ENCODE measurements at regions not wholly inside any gene's neighbourhood (a gene's known extent, or its start where the extent isn't known, plus 50 kb on each side); places are given as distances from the start of the nearest gene placed in this dataset.

DNA sequence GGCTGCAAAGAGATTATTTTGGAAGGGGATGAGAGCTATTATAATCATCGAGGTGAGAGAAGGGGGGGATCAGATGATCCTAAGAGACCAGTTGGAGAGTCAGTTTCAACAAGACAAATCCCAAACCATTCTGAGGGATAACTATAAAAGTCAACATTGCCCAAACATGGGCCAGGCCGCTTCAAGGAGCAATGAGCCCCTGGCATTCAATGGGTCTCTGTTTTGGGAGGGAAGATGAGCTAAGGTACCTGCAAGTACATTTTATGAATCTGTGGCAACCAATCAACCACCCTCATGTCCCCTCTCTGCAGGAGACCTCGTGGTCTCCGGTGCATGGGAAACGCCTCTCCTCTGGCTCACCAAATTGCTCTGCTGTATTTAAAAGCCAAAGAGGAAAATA lies 209.9 kb upstream of the C16orf82 start:
- Histone ChIP-seq H2AFZ (ENCODE audit: control insufficient read depth, low read length) (no peak overlapping the region), H3K36me3 (ENCODE audit: control insufficient read depth in 2 of 2, extremely low read depth in 1 of 2, insufficient read depth in 2 of 2, low read length in 2 of 2) (no peaks in the 10 kb centered on the region), H3K9me3 (ENCODE audit: control insufficient read depth, low read depth, low read length) (no peaks in the 10 kb centered on the region), H3K79me2 (ENCODE audit: control insufficient read depth, insufficient read depth, low read length) (no peaks in the 10 kb centered on the region), H3K4me1 (ENCODE audit: control insufficient read depth, extremely low read depth, insufficient read depth, low read length) (no peaks in the 10 kb centered on the region), H3K9ac (ENCODE audit: control insufficient read depth, extremely low read depth, insufficient read depth, low read length) (no peak overlapping the region), H3K27me3 (ENCODE audit: control insufficient read depth, extremely low read depth, insufficient read depth, low read length) (no peaks in the 10 kb centered on the region), H3K27ac (ENCODE audit: control insufficient read depth, insufficient read depth, low read length) (no peak overlapping the region), H4K20me1 (ENCODE audit: control insufficient read depth, extremely low read depth, insufficient read depth, low read length) (no peaks in the 10 kb centered on the region), H3K4me3 (ENCODE audit: control insufficient read depth in 2 of 3, extremely low read depth in 1 of 3, insufficient read depth in 2 of 3, low read depth in 1 of 3, low read length in 3 of 3) (no peak overlapping the region), H3K4me2 (ENCODE audit: control insufficient read depth, extremely low read depth, insufficient read depth, low read depth, low read length) (no peak overlapping the region), H3K9me1 (ENCODE audit: control insufficient read depth, extremely low read depth, insufficient read depth, low read length) (no peaks in the 10 kb centered on the region)
- TF ChIP-seq EZH2 (IDR thresholded peaks at IDR 0.05; ENCODE audit: low read length): no peak
- TF ChIP-seq, protein P1, sequence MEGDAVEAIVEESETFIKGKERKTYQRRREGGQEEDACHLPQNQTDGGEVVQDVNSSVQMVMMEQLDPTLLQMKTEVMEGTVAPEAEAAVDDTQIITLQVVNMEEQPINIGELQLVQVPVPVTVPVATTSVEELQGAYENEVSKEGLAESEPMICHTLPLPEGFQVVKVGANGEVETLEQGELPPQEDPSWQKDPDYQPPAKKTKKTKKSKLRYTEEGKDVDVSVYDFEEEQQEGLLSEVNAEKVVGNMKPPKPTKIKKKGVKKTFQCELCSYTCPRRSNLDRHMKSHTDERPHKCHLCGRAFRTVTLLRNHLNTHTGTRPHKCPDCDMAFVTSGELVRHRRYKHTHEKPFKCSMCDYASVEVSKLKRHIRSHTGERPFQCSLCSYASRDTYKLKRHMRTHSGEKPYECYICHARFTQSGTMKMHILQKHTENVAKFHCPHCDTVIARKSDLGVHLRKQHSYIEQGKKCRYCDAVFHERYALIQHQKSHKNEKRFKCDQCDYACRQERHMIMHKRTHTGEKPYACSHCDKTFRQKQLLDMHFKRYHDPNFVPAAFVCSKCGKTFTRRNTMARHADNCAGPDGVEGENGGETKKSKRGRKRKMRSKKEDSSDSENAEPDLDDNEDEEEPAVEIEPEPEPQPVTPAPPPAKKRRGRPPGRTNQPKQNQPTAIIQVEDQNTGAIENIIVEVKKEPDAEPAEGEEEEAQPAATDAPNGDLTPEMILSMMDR (optimal IDR thresholded peaks at IDR 0.05 in 1 of 3, IDR thresholded peaks at IDR 0.05 in 1 of 3, conservative IDR thresholded peaks at IDR 0.05 in 1 of 3; ENCODE audit: extremely low read depth in 1 of 3, insufficient read depth in 2 of 3, low read length in 3 of 3): no peak
- FAIRE-seq (no peak), DNase-seq (ENCODE audit: low read depth, low spot score) (no peak)
- dilution Hi-C loops (cut with MboI; ENCODE audit: extremely low pct_ligation_motif_present, low sequenced_read_pairs): no loop called here

DNA sequence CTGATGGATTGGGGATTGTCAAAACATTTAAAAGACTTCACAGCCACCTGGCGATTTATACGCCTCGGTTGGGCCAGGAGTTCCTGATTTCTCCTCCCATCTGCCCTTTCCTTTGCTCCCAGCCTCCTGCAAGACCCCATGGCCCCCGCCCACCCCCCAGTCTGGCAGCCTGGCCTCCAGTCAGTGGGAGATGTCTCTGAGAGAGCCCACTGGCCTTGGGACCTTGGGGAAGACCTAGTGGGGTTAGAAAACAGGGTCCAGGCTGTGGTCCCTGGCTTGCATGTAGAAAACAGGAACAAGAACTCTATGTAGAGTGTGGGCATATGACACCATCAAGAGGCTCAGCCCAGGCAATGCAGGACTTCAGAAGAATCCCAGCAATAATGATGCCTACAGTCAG lies 209.4 kb upstream of the C16orf82 start:
- Histone ChIP-seq H2AFZ (ENCODE audit: control insufficient read depth, low read length) (no peak overlapping the region), H4K20me1 (ENCODE audit: control insufficient read depth, extremely low read depth, insufficient read depth, low read length) (no peaks in the 10 kb centered on the region), H3K9me3 (ENCODE audit: control insufficient read depth, low read depth, low read length) (no peaks in the 10 kb centered on the region), H3K4me1 (ENCODE audit: control insufficient read depth, extremely low read depth, insufficient read depth, low read length) (no peaks in the 10 kb centered on the region), H3K4me2 (ENCODE audit: control insufficient read depth, extremely low read depth, insufficient read depth, low read depth, low read length) (no peak overlapping the region), H3K36me3 (ENCODE audit: control insufficient read depth in 2 of 2, extremely low read depth in 1 of 2, insufficient read depth in 2 of 2, low read length in 2 of 2) (no peaks in the 10 kb centered on the region), H3K9ac (ENCODE audit: control insufficient read depth, extremely low read depth, insufficient read depth, low read length) (no peak overlapping the region), H3K27me3 (ENCODE audit: control insufficient read depth, extremely low read depth, insufficient read depth, low read length) (no peaks in the 10 kb centered on the region), H3K9me1 (ENCODE audit: control insufficient read depth, extremely low read depth, insufficient read depth, low read length) (no peaks in the 10 kb centered on the region), H3K4me3 (ENCODE audit: control insufficient read depth in 2 of 3, extremely low read depth in 1 of 3, insufficient read depth in 2 of 3, low read depth in 1 of 3, low read length in 3 of 3) (no peak overlapping the region), H3K27ac (ENCODE audit: control insufficient read depth, insufficient read depth, low read length) (no peak overlapping the region), H3K79me2 (ENCODE audit: control insufficient read depth, insufficient read depth, low read length) (no peaks in the 10 kb centered on the region)
- dilution Hi-C loops (cut with MboI; ENCODE audit: extremely low pct_ligation_motif_present, low sequenced_read_pairs): no loop called here
- no peak for TF ChIP-seq EZH2 (IDR thresholded peaks at IDR 0.05; ENCODE audit: low read length)
- TF ChIP-seq, protein P1 (optimal IDR thresholded peaks at IDR 0.05 in 1 of 3, IDR thresholded peaks at IDR 0.05 in 1 of 3, conservative IDR thresholded peaks at IDR 0.05 in 1 of 3; ENCODE audit: extremely low read depth in 1 of 3, insufficient read depth in 2 of 3, low read length in 3 of 3): no peak
- DNase-seq (ENCODE audit: low read depth, low spot score): no peak
- no peak for FAIRE-seq
